Thoracic aorta (tissue), 2 donors: ENCODE measurements at regions not wholly inside any gene's neighbourhood (a gene's known extent, or its start where the extent isn't known, plus 50 kb on each side); places are given as distances from the start of the nearest gene placed in this dataset.

Source experiments
- ATAC-seq: fragments of 150-250 bp; one replicate; pipeline ENCODE4 v1.8.0; 2017; ENCODE audit warnings: low read depth; ENCODE audit not compliant: insufficient number of reproducible peaks, low FRiP score
- DNase-seq: peaks from one replicate; pipeline ENCODE4 v3.0.0-alpha.2; 2020; ENCODE audit warnings: low spot score
- H3K27ac ChIP-seq, 2 donors: fragments of 200-600 bp; sonication (generic); 1 replicate in 1 of 2; 2 replicates in 1 of 2; pipeline ENCODE4 v1.5.1; 2016; ENCODE audit warnings: mild to moderate bottlenecking in 2 of 2, moderate library complexity in 2 of 2
- H3K27me3 ChIP-seq: fragments of 200-600 bp; sonication (generic); replicated peaks from 2 replicates; pipeline ENCODE4 v1.6.0; 2016; ENCODE audit warnings: mild to moderate bottlenecking; ENCODE audit not compliant: insufficient read depth
- H3K36me3 ChIP-seq: fragments of 200-600 bp; sonication (generic); one replicate; pipeline ENCODE4 v1.5.1; 2016
- H3K4me1 ChIP-seq, 2 donors: fragments of 200-600 bp; sonication (generic); 1 replicate in 1 of 2; 2 replicates in 1 of 2; pipeline versions ENCODE4 v1.5.1 to v1.6.0; 2016; ENCODE audit warnings: low read depth in 2 of 2, mild to moderate bottlenecking in 1 of 2; ENCODE audit not compliant: control insufficient read depth in 1 of 2
- H3K4me3 ChIP-seq: fragments of 200-600 bp; sonication (generic); 2 replicates; pipeline ENCODE4 v1.5.1; 2016; ENCODE audit warnings: mild to moderate bottlenecking
- H3K9me3 ChIP-seq: fragments of 200-600 bp; sonication (generic); 2 replicates; pipeline ENCODE4 v1.5.1; 2016
- CTCF ChIP-seq: fragments of 200-600 bp; sonication (generic); IDR thresholded peaks from one replicate; pipeline ENCODE4 v1.5.1; 2019; ENCODE audit warnings: antibody characterized with exemption

- Histone ChIP-seq H3K36me3 (no peaks in the 10 kb centered on the region), H3K27ac (no peak overlapping the region), H3K9me3 (no peaks in the 10 kb centered on the region), H3K4me1 (peaks cover 0 to 5% of the 10 kb centered on the region in 2 donors), H3K4me3 (no peak overlapping the region), H3K27me3 (no peaks in the 10 kb centered on the region)
- no peak for TF ChIP-seq CTCF
- ATAC-seq (no peak), DNase-seq (no peak)
Measured at GRCh38 chr6:22643780-22644179, 74.4 kb downstream of the HDGFL1 start.

- Histone ChIP-seq H3K27me3 (no peaks in the 10 kb centered on the region), H3K9me3 (no peaks in the 10 kb centered on the region), H3K36me3 (no peaks in the 10 kb centered on the region), H3K27ac (no peak overlapping the region), H3K4me1 (no peaks in the 10 kb centered on the region), H3K4me3 (no peak overlapping the region)
- DNase-seq (no peak), ATAC-seq (no peak)
- no peak for TF ChIP-seq CTCF
Measured at GRCh38 chr6:22647719-22648118, 78.4 kb downstream of the HDGFL1 start.

- Histone ChIP-seq H3K27me3 (no peaks in the 10 kb centered on the region), H3K4me3 (no peak overlapping the region), H3K4me1 (no peaks in the 10 kb centered on the region), H3K27ac (no peak overlapping the region), H3K9me3 (no peaks in the 10 kb centered on the region), H3K36me3 (no peaks in the 10 kb centered on the region)
- no peak for ATAC-seq
- DNase-seq, result no peak
- TF ChIP-seq CTCF, result no peak
Measured at GRCh38 chr6:22651731-22652130, 82.4 kb downstream of the HDGFL1 start.

GRCh38 chr6:22653980-22654610 lies 84.7 kb downstream of the HDGFL1 start:
- no peaks in the 10 kb centered on the region for H3K27me3 ChIP-seq
- no peak for TF ChIP-seq CTCF
- H3K4me1 ChIP-seq, result peaks cover 0 to 13% of the 10 kb centered on the region in 2 donors
- no peak overlapping the region for H3K27ac ChIP-seq
- H3K4me3 ChIP-seq, result no peak overlapping the region
- no peak for DNase-seq
- H3K9me3 ChIP-seq, result no peaks in the 10 kb centered on the region
- ATAC-seq, result no peak
- no peaks in the 10 kb centered on the region for H3K36me3 ChIP-seq

- Histone ChIP-seq H3K4me3 (no peak overlapping the region), H3K27me3 (no peaks in the 10 kb centered on the region), H3K27ac (no peak overlapping the region), H3K36me3 (no peaks in the 10 kb centered on the region), H3K4me1 (peaks cover 0 to 15% of the 10 kb centered on the region in 2 donors), H3K9me3 (no peaks in the 10 kb centered on the region)
- ATAC-seq (no peak), DNase-seq (no peak)
- TF ChIP-seq CTCF, result no peak
Measured at GRCh38 chr6:22656706-22657351, 87.5 kb downstream of the HDGFL1 start.
